GM23338 (cell line): ENCODE measurements at regions not wholly inside any gene's neighbourhood (a gene's known extent, or its start where the extent isn't known, plus 50 kb on each side); places are given as distances from the start of the nearest gene placed in this dataset.

Source experiments
- CREB1 ChIP-seq: fragments of 250-450 bp; sonication (Bioruptor Pico); IDR thresholded peaks from 2 replicates; pipeline ENCODE4 v1.5.0; 2020; ENCODE audit warnings: low read depth, mild to moderate bottlenecking, moderate library complexity
- CTCF ChIP-seq, 2 experiments: fragments of 200-600 bp in 1 of 2; sonication (generic) in 1 of 2; conservative IDR thresholded peaks; 2 replicates each; pipeline versions ENCODE4 v1.5.1 to v1.6.1; 2016 to 2017; ENCODE audit warnings: antibody characterized with exemption in 2 of 2, low read depth in 2 of 2, mild to moderate bottlenecking in 2 of 2, moderate library complexity in 1 of 2
- EZH2 ChIP-seq: fragments of 200-600 bp; sonication (generic); IDR thresholded peaks from one replicate; pipeline ENCODE4 v1.8.0; 2017; ENCODE audit warnings: antibody characterized with exemption, mild to moderate bottlenecking, low read depth; ENCODE audit not compliant: unreplicated experiment
- EZH2phosphoT487 ChIP-seq: fragments of 200-600 bp; sonication (generic); IDR thresholded peaks from one replicate; pipeline ENCODE4 v1.8.1; 2018; ENCODE audit warnings: antibody characterized with exemption; ENCODE audit not compliant: unreplicated experiment
- JUNB ChIP-seq: IDR thresholded peaks from one replicate; pipeline ENCODE4 v1.6.1; 2016; ENCODE audit warnings: antibody characterized with exemption; ENCODE audit not compliant: unreplicated experiment
- POLR2AphosphoS5 ChIP-seq: IDR thresholded peaks from 2 replicates; pipeline ENCODE4 v1.6.1; 2016; ENCODE audit warnings: antibody characterized with exemption, low read depth
- STAT1 ChIP-seq: IDR thresholded peaks from one replicate; pipeline ENCODE4 v1.6.1; 2016; ENCODE audit warnings: antibody characterized with exemption; ENCODE audit not compliant: unreplicated experiment
- ZNF331 ChIP-seq: fragments of 250-450 bp; sonication (Bioruptor Pico); IDR thresholded peaks from 2 replicates; pipeline ENCODE4 v1.5.0; 2020; ENCODE audit warnings: low read depth, mild to moderate bottlenecking, moderate library complexity
- TF ChIP-seq, protein P1 (sequence below): IDR thresholded peaks from one replicate; pipeline ENCODE4 v1.6.1; 2018; ENCODE audit warnings: antibody characterized with exemption; ENCODE audit not compliant: unreplicated experiment

DNA sequence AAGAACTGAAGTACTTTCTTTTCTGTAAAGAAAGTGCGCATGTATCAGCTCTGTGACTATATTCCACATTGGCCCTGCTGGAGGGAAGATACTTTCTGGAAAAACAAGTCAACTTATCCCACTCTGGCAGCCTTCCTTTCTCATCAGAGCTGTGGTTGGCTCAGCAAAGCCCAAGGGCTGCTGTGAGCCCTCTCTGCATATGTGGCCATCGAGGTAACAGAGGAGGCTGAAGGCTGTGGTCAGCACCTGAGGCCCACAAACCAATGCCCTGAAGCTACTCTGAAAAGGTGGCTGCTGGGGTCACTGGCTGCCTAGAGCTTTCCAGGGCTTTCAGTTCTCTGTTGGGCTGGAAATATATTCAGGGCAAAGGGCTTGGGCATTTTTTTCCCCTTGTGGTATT is 70.8 kb upstream of the IGF1 start:
- TF ChIP-seq CTCF (conservative IDR thresholded peaks at IDR 0.05; ENCODE audit: low read depth in 2 of 2) (no peak), EZH2phosphoT487 (no peak), JUNB (no peak), CREB1 (CRISPR knock-in tag) (no peak), POLR2AphosphoS5 (no peak), EZH2 (no peak), STAT1 (no peak), ZNF331 (CRISPR knock-in tag) (no peak)
- TF ChIP-seq, protein P1, sequence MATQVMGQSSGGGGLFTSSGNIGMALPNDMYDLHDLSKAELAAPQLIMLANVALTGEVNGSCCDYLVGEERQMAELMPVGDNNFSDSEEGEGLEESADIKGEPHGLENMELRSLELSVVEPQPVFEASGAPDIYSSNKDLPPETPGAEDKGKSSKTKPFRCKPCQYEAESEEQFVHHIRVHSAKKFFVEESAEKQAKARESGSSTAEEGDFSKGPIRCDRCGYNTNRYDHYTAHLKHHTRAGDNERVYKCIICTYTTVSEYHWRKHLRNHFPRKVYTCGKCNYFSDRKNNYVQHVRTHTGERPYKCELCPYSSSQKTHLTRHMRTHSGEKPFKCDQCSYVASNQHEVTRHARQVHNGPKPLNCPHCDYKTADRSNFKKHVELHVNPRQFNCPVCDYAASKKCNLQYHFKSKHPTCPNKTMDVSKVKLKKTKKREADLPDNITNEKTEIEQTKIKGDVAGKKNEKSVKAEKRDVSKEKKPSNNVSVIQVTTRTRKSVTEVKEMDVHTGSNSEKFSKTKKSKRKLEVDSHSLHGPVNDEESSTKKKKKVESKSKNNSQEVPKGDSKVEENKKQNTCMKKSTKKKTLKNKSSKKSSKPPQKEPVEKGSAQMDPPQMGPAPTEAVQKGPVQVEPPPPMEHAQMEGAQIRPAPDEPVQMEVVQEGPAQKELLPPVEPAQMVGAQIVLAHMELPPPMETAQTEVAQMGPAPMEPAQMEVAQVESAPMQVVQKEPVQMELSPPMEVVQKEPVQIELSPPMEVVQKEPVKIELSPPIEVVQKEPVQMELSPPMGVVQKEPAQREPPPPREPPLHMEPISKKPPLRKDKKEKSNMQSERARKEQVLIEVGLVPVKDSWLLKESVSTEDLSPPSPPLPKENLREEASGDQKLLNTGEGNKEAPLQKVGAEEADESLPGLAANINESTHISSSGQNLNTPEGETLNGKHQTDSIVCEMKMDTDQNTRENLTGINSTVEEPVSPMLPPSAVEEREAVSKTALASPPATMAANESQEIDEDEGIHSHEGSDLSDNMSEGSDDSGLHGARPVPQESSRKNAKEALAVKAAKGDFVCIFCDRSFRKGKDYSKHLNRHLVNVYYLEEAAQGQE, result no peak
